GM06990 (cell line): ENCODE measurements at regions not wholly inside any gene's neighbourhood (a gene's known extent, or its start where the extent isn't known, plus 50 kb on each side); places are given as distances from the start of the nearest gene placed in this dataset.
"Not testable (repeated sequence)": the region's sequence is repeated elsewhere in the genome, so short reads cannot be mapped to it uniquely, and the experiment has no call there.

ENCODE experiments used
- DNase-seq: peaks from one replicate; pipeline ENCODE4 v3.0.0-alpha.2; 2011; ENCODE audit not compliant: insufficient read length; ENCODE audit errors: extremely low read depth
- H3K27me3 ChIP-seq: replicated peaks from 2 replicates; pipeline ENCODE4 v1.6.0; 2011; ENCODE audit warnings: low read length; ENCODE audit not compliant: control insufficient read depth, insufficient read depth
- H3K36me3 ChIP-seq: 2 replicates; pipeline ENCODE4 v1.5.1; 2011; ENCODE audit warnings: low read length; ENCODE audit not compliant: control insufficient read depth, insufficient read depth
- H3K4me3 ChIP-seq: replicated peaks from 2 replicates; pipeline ENCODE4 v1.5.1; 2011; ENCODE audit warnings: low read depth, mild to moderate bottlenecking, control low read depth, low read length
- TF ChIP-seq, protein P1 (sequence below): IDR thresholded peaks from 2 replicates; pipeline ENCODE4 v1.5.1; 2011; ENCODE audit warnings: low read length, control low read depth, mild to moderate bottlenecking, inconsistent platforms; ENCODE audit not compliant: insufficient read depth, poor library complexity, severe bottlenecking

DNA sequence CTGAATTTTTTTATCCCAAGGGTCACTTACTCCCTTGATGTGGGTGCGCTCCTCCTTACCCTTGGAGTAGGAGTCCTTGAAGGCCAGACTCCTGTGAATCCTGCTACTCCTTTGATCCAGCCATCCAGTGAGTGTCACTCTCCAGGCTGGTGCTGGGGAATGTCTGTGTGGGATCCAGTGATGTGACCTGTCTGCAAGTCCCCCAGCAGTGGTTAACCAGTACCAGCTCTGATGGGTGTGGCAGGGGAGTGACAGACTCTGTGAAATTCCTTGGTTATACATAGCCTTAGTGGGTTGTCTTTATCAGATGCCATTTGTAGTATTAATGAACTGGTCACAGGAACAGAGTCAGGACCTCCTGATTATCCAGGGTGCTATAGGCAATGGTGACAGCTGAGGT, 409.5 kb upstream of the LMO3 start:
- no peaks in the 10 kb centered on the region for H3K36me3 ChIP-seq
- no peak for DNase-seq
- TF ChIP-seq, protein P1, sequence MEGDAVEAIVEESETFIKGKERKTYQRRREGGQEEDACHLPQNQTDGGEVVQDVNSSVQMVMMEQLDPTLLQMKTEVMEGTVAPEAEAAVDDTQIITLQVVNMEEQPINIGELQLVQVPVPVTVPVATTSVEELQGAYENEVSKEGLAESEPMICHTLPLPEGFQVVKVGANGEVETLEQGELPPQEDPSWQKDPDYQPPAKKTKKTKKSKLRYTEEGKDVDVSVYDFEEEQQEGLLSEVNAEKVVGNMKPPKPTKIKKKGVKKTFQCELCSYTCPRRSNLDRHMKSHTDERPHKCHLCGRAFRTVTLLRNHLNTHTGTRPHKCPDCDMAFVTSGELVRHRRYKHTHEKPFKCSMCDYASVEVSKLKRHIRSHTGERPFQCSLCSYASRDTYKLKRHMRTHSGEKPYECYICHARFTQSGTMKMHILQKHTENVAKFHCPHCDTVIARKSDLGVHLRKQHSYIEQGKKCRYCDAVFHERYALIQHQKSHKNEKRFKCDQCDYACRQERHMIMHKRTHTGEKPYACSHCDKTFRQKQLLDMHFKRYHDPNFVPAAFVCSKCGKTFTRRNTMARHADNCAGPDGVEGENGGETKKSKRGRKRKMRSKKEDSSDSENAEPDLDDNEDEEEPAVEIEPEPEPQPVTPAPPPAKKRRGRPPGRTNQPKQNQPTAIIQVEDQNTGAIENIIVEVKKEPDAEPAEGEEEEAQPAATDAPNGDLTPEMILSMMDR, result no peak
- no peak overlapping the region for H3K4me3 ChIP-seq
- H3K27me3 ChIP-seq, result no peaks in the 10 kb centered on the region

DNA sequence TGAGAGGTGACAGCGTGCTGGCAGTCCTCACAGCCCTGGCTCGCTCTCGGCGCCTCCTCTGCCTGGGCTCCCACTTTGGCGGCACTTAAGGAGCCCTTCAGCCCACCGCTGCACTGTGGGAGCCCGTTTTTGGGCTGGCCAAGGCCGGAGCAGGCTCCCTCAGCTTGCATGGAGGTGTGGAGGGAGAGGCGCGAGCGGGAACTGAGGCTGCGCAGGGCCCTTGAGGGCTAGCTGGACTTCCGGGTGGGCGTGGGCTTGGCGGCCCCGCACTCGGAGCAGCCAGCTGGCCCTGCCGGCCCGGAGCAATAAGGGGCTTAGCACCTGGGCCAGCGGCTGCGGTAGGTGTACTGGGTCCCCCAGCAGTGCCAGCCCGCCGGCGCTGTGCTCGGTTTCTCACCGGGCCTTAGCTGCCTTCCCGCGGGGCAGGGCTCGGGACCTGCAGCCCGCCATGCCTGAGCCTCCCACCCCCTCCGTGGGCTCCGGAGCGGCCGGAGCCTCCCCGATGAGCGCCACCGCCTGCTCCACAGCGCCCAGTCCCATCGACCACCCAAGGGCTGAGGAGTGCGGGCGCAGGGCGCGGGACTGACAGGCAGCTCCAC, 401.6 kb upstream of the LMO3 start:
- H3K27me3 ChIP-seq, H3K36me3 ChIP-seq, DNase-seq, H3K4me3 ChIP-seq: not testable (repeated sequence)

DNA sequence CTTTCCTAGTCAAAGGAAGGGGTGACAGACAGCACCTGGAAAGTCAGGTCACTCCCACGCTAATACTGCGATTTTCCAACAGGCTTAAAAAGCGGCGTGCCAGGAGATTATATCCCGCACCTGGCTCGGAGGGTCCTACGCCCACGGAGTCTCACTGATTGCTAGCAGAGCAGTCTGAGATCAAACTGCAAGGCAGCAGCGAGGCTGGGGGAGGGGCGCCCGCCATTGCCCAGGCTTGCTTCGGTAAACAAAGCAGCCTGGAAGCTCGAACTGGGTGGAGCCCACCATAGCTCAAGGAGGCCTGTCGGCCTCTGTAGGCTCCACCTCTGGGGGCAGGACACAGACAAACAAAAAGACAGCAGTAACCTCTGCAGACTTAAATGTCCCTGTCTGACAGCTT, 392.6 kb upstream of the LMO3 start:
- DNase-seq, H3K4me3 ChIP-seq, H3K27me3 ChIP-seq, H3K36me3 ChIP-seq: not testable (repeated sequence)

DNA sequence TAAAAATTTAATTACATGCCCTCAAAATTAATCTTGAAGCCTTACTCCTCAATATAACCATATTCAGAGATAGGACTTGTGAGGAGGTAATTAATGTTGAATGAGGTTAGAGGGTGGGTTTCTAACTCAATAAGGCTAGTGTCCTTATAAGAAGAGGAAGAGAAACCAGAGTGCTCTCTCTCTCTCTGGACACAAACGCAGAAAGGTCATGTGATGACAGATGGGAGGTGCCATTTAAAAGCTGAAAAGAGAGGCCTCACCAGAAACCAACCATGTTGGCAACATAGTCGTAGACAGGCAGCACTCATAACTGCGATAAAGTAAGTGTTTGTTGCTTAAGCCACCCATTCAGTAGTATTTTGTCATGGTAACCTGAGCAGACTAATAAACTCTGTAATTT, 378.5 kb upstream of the LMO3 start:
- TF ChIP-seq, protein P1, result no peak
- H3K4me3 ChIP-seq, result no peak overlapping the region
- no peak for DNase-seq

DNA sequence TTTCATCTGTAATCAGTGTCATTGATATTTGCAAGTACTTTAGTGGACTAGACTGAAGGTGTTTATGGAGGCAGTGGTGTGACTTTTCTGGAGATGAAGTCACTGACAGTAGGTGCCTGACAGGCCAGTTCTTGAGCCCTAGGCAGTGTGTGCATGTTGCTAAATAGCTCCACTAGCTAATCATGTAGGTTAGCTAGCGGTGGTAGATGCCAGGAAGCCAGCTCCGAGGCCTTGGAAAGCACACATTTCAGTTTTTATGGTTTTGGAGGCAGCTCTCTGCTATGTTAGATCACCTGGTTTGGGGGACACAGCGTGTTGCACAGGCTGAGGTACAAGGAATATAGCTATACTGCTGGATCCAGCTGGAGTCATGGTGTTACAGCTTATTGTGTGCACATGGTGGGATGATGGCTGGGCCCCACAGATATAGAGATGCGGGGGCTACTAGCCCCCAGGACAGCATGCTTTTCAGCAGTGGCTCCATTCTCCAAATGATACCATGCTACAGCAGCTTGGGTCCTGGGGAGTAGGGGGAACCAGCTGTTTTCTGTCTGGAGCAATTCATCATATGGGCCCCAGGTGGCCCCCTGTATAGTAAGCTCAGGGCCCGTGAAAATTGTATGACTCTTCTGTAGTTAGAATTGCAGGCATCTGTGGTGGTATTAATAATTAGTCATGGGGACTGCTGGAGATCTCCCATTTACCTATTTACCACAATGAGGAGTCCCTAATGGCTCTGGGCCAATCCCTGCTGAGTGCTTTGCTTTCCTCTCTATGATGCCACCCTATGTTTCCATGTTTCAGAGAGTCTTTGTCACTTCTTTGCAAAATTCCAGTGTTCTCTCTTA, 367.2 kb upstream of the LMO3 start:
- TF ChIP-seq, protein P1, result no peak
- DNase-seq, result no peak

More for the DNA sequence above, 378.5 kb upstream of the LMO3 start:
- Histone ChIP-seq H3K36me3 (no peaks in the 10 kb centered on the region), H3K27me3 (no peaks in the 10 kb centered on the region)

DNA sequence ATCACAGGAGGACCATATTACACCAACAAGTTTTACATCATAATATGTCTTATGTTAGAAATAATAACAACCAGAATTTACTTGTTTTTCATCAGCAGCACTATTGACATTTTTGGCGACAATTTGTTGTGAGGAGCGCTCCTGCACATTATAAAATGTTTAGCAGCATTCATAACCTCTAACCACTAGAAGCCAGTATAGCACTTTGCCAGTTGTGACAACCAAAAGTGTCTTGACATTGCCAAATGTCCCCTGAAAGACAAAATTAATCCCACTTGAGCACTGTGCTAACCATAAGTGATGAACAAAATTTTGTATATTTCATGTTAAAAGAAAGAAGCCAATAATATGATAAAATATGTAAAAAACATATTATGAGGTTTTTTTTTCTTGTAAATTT, 356.9 kb upstream of the LMO3 start:
- DNase-seq, result no peak
- TF ChIP-seq, protein P1, result no peak
- Histone ChIP-seq H3K27me3 (no peaks in the 10 kb centered on the region), H3K4me3 (no peak overlapping the region), H3K36me3 (no peaks in the 10 kb centered on the region)

More for the DNA sequence above, 367.2 kb upstream of the LMO3 start:
- Histone ChIP-seq H3K27me3 (no peaks in the 10 kb centered on the region), H3K36me3 (no peaks in the 10 kb centered on the region), H3K4me3 (no peak overlapping the region)
